HG03565 (cell line): ENCODE measurements at regions not wholly inside any gene's neighbourhood (a gene's known extent, or its start where the extent isn't known, plus 50 kb on each side); places are given as distances from the start of the nearest gene placed in this dataset.
A peak's percentile ranks its signal among the peaks of the same experiment; 100 is the strongest.

ENCODE experiments used
- ATAC-seq: cut with Tn5 transposase; IDR thresholded peaks from one replicate; pipeline ENCODE4 v1.9.1; 2021; ENCODE audit warnings: mild to moderate bottlenecking, moderate library complexity; ENCODE audit not compliant: unreplicated experiment

DNA sequence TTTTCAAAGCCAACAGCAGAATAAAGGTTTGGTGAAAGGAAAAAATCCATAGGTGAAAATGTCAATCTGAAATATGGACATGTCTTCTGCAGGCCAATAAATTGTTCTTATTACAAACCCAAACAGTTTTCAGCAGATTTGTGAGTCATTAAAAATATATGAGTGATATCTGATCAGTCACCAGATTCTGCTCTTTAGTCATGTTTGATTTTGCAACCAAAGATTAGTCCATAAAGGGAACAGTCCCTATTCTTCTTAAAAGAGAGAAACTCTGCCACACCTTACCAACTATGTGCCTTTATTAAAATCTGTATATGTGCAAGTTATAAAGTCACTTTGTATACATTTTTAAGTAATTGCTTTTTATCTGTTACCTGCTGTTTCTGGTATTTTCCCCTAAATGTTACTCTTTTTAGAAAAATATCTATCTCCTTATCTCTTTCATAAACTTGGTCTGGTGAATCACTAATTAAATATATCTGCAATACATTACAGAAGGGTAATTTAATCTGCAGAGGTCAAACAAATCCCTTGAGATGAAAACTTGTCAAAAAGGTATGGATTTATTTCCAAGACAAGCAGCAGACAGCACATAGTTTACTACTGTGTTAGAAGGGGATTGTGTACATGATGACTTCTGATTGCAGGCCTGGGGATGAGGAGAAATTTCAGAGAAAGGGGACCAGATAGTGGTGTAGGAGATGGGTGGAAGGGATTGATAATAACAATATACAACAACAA is 322.9 kb upstream of the NWD2 start:
- no peak for ATAC-seq

DNA sequence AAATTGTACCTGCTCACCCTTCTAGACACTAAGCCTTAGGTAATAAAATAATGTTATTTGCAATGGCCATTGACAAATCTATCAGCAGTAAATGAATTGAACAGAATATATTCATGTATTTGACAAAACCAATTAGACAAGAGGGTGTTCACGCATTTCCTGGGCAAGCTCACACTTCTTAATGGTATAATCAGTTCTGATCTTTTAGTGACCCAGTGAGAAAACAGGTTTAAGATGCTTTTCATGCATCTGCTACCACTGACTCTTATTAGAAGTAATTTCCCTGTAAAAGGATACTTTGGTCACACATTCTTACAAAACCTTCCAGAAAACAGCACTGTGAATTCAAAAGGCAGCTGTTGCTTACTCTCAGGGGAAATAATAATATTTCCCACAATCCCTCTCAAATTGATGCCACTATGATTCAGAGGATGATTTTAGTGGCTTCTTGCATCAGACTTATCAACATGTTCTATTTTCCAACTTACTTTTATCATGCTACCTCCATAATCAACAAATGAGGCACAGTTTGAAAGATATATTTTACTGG is 313.9 kb upstream of the NWD2 start:
- ATAC-seq, result no peak

DNA sequence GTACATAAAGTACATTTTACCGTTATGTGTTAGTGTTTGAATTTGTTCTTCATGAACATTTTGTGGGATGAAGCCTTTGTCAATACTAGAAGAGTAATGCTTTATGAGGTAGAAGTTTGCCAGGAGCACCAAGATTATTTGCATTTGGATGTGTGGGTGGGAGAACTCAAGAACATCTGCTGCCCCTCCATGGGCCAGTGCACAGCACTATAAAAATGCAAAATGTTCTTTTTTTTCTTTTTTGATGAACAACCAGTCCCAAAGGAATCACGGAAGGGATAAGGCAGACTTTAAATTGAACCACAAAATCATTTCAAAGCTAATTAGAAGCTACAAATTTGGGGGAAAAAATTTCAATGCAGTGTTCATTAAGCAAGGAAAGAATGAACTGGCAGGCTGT is 300.3 kb upstream of the NWD2 start:
- ATAC-seq, result no peak

DNA sequence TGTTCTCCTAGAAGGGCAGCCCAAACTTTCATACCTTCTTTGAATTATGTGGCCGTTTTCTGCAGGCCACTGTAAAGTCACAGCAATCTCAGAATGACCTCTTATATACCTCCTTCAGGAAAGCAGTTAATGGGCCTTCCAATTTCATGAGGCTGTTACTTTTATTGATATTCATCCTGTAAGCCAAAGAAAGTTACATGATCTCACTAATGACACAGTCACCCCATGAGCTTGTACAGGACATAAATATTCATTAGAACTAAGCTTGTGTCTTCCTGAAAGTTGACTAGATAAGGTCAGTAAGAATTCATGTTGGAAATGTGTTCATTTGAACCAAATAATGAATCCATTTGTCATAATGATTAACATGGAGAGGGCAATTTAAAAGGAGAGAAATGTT is 283.1 kb upstream of the NWD2 start:
- no peak for ATAC-seq

DNA sequence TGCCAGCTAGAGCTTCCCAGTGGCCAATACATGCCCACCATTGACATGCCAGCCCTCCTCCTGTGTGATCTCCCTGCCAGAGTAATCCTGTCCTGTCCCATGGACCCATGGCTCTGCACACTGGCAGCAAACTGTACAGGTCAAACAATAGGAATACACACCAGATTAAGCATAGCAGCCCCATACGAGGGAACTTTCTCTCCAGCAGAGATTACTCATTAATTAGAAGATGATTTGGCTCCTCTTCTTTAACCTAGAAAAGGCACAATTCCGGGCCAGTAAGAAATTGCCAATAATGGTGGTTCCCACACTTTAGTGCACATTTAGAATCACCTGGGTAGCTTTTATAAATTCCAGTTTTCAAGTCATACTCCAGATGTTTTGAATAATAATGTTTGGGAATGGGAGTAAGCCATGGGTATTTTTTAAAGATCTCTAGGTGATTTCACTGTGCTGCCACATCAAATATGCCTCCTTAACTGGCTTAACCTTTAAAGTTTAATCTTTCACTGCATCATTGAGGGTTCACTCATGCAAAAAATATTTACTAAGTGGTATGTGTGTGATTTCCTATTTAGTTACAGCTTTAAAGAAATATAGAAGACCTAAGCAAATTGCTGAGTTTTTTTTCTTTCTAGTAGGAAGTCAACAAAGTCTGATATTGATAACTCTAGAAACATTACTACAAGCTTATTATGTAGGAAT is 277.6 kb upstream of the NWD2 start:
- ATAC-seq, result no peak

DNA sequence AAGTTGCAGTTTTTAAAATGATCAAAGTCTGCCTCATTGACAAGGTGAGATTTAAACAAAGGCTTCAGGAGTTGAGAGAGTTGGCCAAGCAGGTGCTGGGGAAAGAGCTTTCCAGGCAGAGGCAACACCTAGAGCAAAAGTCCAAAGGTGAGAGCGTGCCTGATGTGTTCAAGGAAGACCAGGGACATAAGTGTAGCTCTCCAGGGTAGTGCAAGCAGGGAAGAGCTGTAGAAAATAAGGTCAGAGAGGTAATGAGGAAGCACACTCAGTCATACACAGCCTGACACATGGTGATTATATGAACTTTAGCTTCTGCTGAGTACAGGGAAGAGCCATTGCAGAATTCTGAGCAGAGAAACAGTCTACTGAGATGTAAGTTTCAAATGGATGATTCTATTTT is 265.0 kb upstream of the NWD2 start:
- ATAC-seq, result no peak

DNA sequence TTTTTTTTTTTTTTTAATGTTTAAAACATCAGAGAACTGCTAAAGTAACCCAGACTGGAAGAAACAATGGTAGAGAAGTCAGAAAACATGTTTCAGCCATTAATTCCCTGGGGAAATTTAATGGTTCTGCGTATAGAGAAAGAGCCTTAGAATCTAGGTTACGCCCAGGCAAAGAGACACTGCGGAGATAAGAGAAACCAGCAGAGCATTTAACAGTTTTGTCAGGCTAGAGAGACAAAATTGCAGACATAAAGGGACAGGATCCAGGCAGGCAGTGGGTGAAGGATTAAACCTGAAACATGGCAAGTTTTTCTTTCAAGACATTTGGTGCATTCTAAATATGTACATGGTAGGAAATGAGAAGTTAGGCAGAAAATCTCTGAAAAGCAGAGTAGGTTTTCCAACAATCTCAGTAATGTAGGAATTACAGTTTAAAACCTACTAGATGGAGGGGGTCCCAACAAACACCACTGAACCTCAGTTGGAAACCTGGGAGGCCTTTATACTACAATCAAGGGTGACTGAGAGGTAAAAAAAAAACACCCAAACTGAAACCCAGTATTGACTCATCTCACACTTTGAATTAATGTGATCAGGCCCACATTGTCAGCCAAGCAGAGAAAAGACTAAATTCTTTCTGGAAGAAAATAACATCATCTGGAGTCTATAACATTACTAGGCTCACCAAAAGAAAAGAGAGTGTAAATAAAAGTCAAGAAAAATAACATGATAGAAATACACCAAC is 254.2 kb upstream of the NWD2 start:
- ATAC-seq, result peak; percentile 77

DNA sequence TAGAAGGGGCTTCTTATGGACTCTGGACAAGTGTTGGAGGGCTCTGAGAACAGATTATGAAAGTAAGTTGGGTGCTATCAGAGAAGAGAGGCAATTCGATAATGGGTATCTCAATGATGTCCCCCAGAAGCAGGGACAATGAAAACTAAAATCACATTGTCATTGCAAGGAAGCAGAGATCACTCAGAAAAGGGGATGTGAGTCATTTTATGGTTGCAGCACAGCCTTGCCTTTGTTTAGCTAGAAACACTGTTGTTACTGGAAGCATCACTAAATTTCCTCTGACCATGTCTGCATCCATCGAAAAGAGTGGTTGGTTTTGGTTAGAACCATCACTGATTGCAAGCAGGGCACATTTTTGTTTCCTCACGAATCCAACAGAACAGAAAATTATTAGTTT is 246.8 kb upstream of the NWD2 start:
- peak; percentile 65 for ATAC-seq

DNA sequence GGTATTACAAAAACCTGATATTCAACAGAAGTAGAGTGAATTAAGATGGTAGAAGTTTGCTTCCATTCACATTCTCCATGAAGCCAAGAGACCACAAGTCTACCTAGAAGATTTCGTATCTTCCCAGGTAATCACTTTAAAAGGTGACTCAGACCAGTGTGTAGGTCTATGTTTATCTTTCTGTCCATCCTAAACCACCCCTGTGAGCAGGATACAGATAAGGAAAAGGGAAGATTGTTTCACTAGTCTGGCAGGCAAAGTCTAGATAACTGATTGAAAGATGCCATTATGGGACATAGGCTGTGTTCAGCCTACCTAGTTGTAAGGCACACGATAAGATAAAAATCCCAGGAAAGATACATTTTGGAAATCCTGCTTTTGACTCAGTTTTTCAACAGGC is 244.3 kb upstream of the NWD2 start:
- no peak for ATAC-seq

DNA sequence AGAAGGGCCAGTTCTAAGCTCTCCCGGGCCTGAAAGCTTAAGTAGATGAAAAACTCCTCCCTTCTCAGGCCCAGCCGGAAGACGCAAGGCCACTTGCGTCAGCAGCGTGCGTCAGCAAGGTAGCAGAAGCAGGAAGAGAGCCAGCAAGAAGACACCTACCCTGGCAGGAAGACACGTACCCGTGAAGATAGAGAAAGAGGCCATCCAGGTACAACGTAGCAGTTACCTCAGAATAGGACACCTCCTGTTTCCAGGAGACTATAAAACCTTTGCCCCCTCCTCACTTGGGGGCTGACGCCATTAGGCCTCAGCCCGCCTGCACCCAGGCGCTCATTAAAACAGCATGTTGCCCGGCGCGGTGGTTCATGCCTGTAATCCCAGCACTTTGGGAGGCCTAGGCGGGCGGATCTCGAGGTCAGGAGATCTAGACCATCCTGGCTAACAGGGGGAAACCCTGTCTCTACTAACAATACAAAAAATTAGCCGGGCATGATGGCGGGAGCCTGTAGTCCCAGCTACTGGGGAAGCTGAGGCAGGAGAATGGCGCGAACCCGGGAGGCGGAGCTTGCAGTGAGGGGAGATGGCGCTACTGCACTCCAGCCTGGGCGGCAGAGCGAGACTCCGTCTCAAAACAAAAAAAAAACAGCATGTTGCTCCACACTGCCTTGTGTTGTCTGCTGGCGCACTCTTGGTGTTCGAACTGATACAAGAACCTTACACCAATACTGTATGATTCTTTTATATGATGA is 242.7 kb upstream of the NWD2 start:
- no peak for ATAC-seq

DNA sequence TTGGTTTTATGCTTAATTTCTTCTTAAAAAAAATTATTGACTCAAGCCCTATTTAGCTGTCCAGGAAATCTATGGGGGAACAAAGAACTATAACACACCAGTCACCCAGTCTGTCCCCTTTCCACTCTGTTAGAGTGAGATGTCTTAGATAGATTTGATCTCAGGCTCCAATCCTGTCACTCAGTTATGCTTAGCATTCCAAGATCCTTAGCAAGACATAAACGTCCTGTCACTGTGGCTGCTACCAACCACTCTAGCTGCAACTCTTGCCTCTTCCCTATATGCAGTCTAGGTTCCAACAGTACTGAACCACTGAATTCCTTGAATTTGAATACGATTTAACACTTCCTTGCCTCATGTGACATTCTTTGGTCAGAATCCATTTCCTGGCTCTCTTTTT is 241.9 kb upstream of the NWD2 start:
- ATAC-seq, result no peak

DNA sequence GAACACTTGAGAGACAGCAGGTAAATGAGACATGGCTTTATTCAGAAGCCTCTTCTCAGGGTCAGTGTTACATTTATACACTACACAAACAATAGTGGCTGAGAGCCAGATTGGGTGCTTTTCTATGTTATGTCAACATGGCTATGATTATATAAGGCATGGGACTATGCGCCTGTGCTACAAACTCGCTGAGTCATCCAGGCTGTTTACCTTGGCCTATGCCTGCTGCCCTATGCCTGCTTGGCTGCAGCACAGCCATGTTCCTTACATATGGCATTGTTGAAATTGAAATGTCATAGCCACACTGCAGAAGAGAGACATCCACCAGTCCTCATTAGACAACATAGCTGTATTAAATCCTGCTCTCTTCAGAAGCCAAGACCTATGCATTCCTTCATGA is 236.3 kb upstream of the NWD2 start:
- no peak for ATAC-seq

DNA sequence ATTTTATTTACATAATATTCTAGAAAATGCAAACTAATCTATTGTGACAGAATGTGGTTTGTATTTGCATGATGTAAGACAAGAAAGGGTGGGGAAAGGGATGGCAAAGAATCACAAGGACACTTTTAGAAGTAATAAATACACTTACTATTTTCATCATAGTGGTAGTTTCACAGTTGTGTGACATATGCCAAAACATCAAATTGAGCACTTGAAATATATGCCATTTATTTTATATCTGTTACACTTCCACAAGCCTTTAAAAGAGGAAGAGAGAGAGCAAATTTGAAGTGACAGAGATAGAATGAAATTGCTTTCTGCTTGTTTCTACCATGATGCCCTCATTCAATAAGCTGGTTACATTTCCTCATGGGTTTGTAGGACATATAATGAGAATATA is 230.0 kb upstream of the NWD2 start:
- ATAC-seq, result no peak

DNA sequence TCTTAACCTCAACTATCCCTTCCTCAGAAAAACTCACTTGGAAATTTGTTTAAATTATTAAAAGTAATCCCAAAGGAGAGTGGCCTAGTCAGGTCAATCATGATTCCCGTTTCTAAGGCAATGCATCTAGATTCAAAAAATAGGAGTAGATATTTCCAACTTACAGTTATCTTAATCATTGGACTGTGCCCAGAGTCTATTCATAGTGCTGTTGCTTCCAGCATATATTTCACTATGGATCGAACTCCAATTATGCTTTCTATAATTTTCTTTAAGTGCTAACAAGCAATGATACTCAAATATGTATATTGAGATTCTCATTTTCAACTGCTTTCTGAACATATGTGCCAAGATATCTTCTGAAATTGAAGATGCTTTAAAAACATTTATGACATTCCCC is 229.2 kb upstream of the NWD2 start:
- ATAC-seq, result no peak

DNA sequence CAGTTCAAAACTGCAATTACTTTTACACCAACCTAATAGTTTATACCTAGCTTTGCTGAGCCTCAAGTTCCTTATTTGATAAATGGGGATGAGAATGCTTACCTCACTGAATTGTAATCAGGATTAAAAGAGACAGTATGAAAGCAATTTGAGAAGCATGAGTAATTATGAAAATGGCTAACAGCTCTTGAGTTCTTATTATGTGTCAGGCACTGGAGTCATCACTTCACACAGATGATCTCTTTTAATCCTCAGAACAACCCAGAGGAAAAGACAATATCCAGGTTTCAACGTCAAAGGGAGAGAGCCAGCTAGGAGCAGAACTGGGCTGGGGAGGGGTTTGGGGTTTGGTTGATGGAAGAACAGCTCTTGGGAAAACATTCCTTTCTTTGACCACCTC is 221.0 kb upstream of the NWD2 start:
- ATAC-seq, result no peak

DNA sequence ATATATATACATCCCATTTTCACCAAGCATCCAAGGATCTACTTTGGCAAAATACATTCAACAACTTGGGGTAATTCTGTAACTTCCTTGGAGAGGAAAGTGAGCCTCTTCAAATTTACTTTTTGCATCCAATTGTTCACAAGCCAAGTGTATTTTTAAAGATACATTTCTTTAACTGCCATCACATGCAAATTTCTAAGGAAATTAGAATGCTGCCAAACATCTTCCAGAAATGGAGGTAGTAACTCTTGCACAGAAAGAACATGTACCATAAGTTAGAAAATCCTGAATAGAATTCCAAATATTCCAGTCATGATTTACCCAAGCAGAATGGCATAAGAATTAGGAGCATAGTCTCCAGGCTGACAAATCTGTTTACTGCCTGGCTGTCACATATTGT is 220.5 kb upstream of the NWD2 start:
- ATAC-seq, result no peak

DNA sequence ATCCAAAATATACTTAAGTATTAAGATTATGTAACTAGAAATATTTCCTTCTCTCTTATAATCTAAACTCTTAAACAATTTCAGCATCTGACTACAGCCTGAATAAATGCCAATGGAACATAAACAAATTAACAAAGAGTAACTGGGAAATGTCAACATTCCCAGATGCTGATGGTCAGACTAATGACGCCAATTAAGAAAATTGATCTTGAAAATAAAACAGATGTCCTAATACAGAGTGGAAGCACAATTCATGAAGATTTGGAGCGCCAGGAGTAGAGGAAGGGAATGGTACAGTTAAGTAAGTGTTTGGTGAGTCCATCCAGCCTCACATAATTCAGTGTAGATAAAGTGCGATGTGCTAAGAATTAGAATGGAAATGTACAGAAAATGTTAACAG is 203.7 kb upstream of the NWD2 start:
- ATAC-seq, result no peak

DNA sequence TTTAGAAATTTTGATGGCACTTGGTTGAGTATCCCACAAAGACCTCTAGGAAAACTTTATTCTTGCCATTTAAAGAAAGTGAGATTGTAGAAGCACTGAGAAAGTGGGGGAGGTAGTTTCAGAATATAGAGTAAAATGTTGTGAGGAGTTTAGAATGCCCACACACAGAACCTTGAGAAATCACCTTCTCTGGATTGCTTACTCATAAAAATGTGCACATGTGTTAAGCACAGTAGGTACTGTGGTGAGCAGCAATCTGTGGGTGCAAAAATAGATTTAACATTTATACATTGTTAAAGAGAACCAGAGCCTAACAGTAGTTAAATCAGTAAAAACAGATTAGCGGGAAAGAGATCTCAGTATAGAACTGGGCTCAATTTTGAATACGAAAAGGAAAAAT is 201.2 kb upstream of the NWD2 start:
- peak; percentile 58 for ATAC-seq

DNA sequence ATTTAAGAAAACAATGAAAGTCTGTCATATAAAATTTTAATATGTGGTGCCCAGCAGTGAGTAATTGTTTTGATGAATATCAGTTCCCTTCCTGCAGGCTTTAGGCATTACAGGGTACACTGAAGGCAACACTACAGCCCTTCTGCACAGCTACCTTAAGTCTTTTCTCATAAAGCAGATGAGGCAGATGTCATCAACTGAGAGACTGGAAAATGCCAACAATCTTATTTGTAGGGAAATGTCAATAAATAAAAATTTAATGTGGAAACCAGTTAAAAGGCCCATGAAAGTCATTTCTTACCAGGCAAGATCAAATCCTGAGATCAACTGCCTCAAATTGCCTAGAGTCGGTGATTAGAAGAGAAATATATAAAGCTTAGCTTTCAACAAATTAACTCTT is 193.4 kb upstream of the NWD2 start:
- ATAC-seq, result no peak

DNA sequence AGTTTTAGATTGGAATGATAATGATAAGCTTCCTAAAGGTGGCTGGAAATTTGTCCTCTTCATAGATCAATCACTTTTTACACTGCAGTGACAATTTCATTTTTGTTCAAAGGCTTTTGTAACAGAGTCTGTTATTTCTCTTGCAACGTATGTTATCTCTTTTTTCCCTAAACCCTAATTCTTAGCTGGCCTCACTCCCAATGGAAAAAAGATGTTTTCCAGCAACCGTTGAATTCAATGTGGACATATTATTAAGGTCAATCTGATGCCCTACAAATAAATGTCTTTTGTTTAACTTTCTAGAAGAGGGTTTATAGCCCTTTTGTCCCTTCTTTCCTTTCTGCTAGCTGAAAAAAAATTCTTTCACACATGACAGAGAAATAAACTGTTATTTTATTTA is 192.7 kb upstream of the NWD2 start:
- no peak for ATAC-seq

DNA sequence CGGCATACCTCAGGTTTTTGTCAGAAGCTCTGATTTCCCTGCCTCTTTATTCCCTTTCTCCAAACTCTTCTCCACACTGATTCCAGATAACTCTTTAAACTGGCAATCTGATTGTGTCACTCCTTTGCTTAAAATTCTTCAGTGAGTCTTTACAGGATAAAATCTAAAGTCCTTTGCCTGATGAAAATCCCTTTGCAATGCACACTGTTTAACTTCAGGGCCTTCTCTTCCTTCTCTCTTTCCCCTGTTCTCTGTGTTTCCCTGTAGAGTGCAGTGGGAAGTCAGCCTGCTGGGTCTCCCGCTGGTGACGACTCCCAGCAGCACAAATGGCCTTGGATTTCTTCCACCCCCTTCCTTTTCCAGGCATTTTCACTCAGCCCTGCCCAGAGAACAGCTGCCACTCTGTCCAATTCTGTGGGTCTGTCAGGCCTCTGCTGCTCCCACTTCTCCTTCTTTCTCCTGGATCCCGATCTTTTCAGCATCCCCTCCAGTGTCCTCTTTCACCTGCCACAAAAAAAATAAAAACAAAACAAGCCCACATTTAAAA is 189.9 kb upstream of the NWD2 start:
- ATAC-seq, result no peak
